ENCODE measurements at regions not wholly inside any gene's neighbourhood (a gene's known extent, or its start where the extent isn't known, plus 50 kb on each side); places are given as distances from the start of the nearest gene placed in this dataset.
"Not testable (repeated sequence)": the region's sequence is repeated elsewhere in the genome, so short reads cannot be mapped to it uniquely, and the experiment has no call there.

GRCh38 chr20:30393523-30393922 lies 863.9 kb upstream of the DEFB115 start:
- not testable (repeated sequence) for DNase-seq

DNA sequence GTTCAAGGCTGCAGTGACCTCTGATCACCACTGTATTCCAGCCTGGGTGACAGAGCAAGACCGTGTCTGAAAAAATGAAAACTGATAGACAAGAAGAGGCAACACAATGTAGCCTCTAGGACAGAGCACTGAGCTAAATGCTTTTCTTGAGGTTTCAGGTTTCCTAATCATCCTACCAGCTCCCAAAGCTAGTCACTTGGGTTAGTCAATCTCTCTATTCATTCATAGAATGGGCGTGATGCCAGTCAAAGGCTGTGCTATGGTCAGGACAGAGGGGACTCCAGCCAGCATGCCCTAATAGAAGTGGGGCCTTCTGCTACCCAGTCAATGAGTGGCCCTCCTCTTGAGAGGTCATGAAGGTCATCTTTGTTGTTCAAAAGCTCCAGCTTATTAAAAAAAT lies 860.4 kb upstream of the DEFB115 start:
- not testable (repeated sequence) for DNase-seq

DNA sequence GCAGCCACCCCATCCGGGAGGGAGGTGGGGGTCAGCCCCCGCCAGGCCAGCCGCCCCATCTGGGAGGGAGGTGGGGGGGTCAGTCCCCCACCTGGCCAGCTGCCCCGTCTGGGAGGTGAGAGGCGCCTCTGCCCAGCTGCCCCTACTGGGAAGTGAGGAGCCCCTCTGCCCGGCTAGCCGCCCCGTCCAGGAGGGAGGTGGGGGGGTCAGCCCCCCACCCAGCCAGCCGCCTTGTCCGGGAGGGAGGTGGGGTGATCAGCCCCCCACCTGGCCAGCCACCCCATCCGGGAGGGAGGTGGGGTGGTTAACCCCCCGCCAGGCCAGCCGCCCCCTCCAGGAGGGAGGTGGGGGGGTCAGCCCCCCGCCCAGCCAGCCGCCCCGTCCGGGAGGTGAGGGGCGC lies 852.4 kb upstream of the DEFB115 start:
- DNase-seq: not testable (repeated sequence)

GRCh38 chr20:30405585-30405984 lies 851.9 kb upstream of the DEFB115 start:
- not testable (repeated sequence) for DNase-seq

GRCh38 chr20:30406370-30406769 lies 851.1 kb upstream of the DEFB115 start:
- not testable (repeated sequence) for DNase-seq

DNA sequence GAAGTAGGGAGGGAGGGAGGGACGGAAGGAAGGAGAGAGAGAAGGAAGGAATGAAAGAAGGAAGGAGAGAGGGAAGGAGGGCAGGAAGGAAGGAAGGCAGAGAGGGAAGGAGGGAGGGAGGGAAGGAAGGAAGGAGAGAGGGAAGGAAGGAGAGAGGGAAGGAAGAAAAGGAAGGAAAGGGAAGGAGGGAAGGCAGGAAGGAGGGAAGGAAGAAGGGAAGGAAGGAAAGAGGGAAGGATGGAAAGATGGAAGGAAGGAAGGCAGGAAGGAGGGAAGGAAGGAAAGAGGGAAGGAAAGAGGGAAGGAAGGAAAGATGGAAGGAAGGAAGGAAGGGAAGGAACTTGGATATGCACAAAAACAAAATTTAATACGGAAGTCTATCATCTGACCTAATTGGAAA lies 844.5 kb upstream of the DEFB115 start:
- no peak for DNase-seq

- DNase-seq: not testable (repeated sequence)
These were observed 840.1 kb upstream of the DEFB115 start for GRCh38 chr20:30417387-30417786.

DNA sequence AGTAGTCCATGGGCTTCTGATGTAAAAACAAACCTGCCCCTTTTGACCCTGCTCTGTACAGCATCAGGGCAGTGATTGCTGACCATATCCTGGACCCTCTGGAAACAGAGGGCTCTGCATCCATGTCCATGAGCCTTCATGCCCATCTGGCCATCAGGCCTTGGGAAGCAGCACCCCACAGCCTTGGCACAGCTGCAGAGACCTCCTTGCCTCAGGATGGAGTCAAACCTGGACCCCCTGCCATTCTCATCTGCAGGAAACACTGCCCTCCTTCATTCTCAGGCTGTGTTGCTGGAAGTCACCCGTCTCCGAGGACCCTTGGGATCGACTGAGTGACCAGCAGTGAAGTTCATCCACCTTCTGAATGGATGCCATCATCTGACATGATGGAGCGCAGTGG lies 839.1 kb upstream of the DEFB115 start:
- DNase-seq: not testable (repeated sequence)

- DNase-seq: no peak
These were observed 838.0 kb upstream of the DEFB115 start for GRCh38 chr20:30419466-30419865.

DNA sequence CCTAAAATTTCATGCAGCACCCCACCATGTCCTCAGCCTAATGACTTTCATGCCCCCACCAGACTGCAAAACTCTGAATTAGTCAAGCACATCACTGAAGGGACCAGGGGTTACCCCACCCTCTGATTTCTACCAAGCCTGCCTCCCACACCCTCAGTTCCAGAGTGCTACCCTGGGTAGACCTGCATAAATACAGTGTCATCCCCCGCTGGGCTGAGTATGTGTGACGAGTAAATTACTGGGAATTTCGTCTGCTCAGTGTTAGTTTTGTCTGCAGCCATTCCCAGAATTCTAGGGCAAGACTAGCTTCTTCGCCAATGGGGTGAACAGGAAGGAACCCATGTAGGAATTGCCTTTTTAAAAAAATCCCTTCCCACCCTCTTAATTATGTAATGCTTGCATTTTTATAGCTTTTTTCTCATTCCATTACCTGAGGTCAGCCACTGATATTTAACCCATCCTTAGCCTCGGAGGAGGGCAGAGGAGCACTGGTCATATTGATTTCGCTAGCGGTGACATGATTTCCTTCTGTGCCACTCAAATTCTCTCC lies 837.5 kb upstream of the DEFB115 start:
- not testable (repeated sequence) for DNase-seq
